HCT116 (cell line): ENCODE measurements at regions not wholly inside any gene's neighbourhood (a gene's known extent, or its start where the extent isn't known, plus 50 kb on each side); places are given as distances from the start of the nearest gene placed in this dataset.
A peak's percentile ranks its signal among the peaks of the same experiment; 100 is the strongest.

ENCODE experiments used
- ATAC-seq: fragments of 200-7000 bp; cut with Tn5 transposase; 2 replicates; pipeline ENCODE4 v1.9.1; 2020; ENCODE audit warnings: mild to moderate bottlenecking, moderate library complexity
- BruUV-seq: library from RNA; stranded (reverse); fragments of 400-500 nt; replicated peaks from 2 replicates; lab custom pipeline; 2021; lab: Mats Ljungman, UMichigan
- CTCF ChIA-PET: fragments of 300-600 bp; sonication (Branson Sonifier 250); formaldehyde crosslinking; loops from one replicate; lab custom pipeline; 2021; ENCODE audit warnings: antibody characterized with exemption; lab: Charles Lee
- POLR2A ChIA-PET: fragments of 300-600, 350-600 bp; sonication (Branson Sonifier 250); formaldehyde crosslinking; loops from one replicate; lab custom pipeline; 2021; ENCODE audit warnings: antibody characterized with exemption; lab: Charles Lee
- RAD21 ChIA-PET, 2 experiments: fragments of 300-600 bp; sonication (Branson Sonifier 250); formaldehyde crosslinking; loops; one replicate each; lab custom pipeline; 2023; ENCODE audit warnings: low total read pairs in 2 of 2; ENCODE audit not compliant: uncharacterized antibody in 2 of 2, unreplicated experiment in 2 of 2, low non-redundant PET in 1 of 2; lab: Charles Lee
- DNase-seq: peaks from one replicate; pipeline ENCODE4 v3.0.0-alpha.2; 2010; ENCODE audit warnings: low read depth, low spot score
- H2AFZ ChIP-seq: fragments of 200-600 bp; shearing (Covaris generic), sonication (generic); 2 replicates; pipeline ENCODE4 v1.6.1; 2017; ENCODE audit warnings: low read depth, mixed run types, mixed read lengths, antibody characterized with exemption, low read length; ENCODE audit not compliant: poor library complexity, severe bottlenecking
- H3K27ac ChIP-seq: 2 replicates; pipeline ENCODE4 v1.5.1; 2012; ENCODE audit warnings: low read depth, low read length
- H3K27me3 ChIP-seq: fragments of 200-600 bp; sonication (generic); 2 replicates; pipeline ENCODE4 v1.6.1; 2016; ENCODE audit warnings: mixed run types, low read length, mixed read lengths; ENCODE audit not compliant: insufficient read depth
- H3K36me3 ChIP-seq, 2 experiments: fragments of 200-500 bp in 1 of 2; fragments of 200-600 bp in 1 of 2; sonication (Bioruptor generic) in 1 of 2; sonication (generic) in 1 of 2; 2 replicates each; pipeline versions ENCODE4 v1.5.1 to v1.6.1; 2014 to 2016; ENCODE audit warnings: low read length in 2 of 2, inconsistent platforms in 1 of 2, mixed read lengths in 1 of 2, mixed run types in 1 of 2; ENCODE audit not compliant: insufficient read depth in 2 of 2, control insufficient read depth in 1 of 2
- H3K4me1 ChIP-seq, 2 experiments: fragments of 200-600 bp in 1 of 2; sonication (generic) in 1 of 2; 2 replicates each; pipeline versions ENCODE4 v1.5.1 to v1.6.1; 2012 to 2017; ENCODE audit warnings: low read length in 2 of 2, inconsistent platforms in 1 of 2, mild to moderate bottlenecking in 1 of 2, mixed read lengths in 1 of 2, mixed run types in 1 of 2, moderate library complexity in 1 of 2; ENCODE audit not compliant: insufficient read depth in 2 of 2, control insufficient read depth in 1 of 2
- H3K4me2 ChIP-seq: fragments of 200-600 bp; sonication (generic); 2 replicates; pipeline ENCODE4 v1.6.1; 2017; ENCODE audit warnings: mixed run types, low read length, mixed read lengths
- H3K4me3 ChIP-seq, 2 experiments: fragments of 200-600 bp in 1 of 2; sonication (generic) in 1 of 2; replicated peaks in 1 of 2; 2 replicates each; pipeline ENCODE4 v1.5.1; 2011 to 2016; ENCODE audit warnings: low read length in 2 of 2, control low read depth in 1 of 2, low read depth in 1 of 2, mild to moderate bottlenecking in 1 of 2, mixed read lengths in 1 of 2, mixed run types in 1 of 2
- H3K79me2 ChIP-seq: fragments of 200-600 bp; sonication (generic); 2 replicates; pipeline ENCODE4 v1.6.1; 2017; ENCODE audit warnings: mild to moderate bottlenecking, mixed run types, low read length, moderate library complexity, mixed read lengths; ENCODE audit not compliant: insufficient read depth
- H3K9ac ChIP-seq: fragments of 200-600 bp; sonication (generic); 2 replicates; pipeline ENCODE4 v1.6.1; 2016; ENCODE audit warnings: low read length, mixed read lengths
- H3K9me2 ChIP-seq: fragments of 200-600 bp; sonication (generic), shearing (Covaris generic); 2 replicates; pipeline ENCODE4 v1.6.1; 2017; ENCODE audit warnings: mixed run types, mild to moderate bottlenecking, moderate library complexity; ENCODE audit not compliant: insufficient read depth
- H3K9me3 ChIP-seq, 2 experiments: fragments of 200-500 bp in 1 of 2; fragments of 200-600 bp in 1 of 2; sonication (Bioruptor generic) in 1 of 2; sonication (generic) in 1 of 2; 2 replicates each; pipeline ENCODE4 v1.6.1; 2014 to 2017; ENCODE audit warnings: low read length in 2 of 2, mixed read lengths in 2 of 2, inconsistent platforms in 1 of 2, low read depth in 1 of 2, mild to moderate bottlenecking in 1 of 2, mixed run types in 1 of 2, moderate library complexity in 1 of 2; ENCODE audit not compliant: control insufficient read depth in 1 of 2, insufficient read depth in 1 of 2
- H4K20me1 ChIP-seq: fragments of 200-600 bp; sonication (generic), shearing (Covaris generic); 2 replicates; pipeline ENCODE4 v1.6.1; 2017; ENCODE audit warnings: mixed run types, mild to moderate bottlenecking, moderate library complexity; ENCODE audit not compliant: insufficient read depth
- CBX3 ChIP-seq: IDR thresholded peaks from 2 replicates; pipeline ENCODE4 v1.6.1; 2012; ENCODE audit warnings: low read depth
- CEBPB ChIP-seq: IDR thresholded peaks from 2 replicates; pipeline ENCODE4 v1.6.1; 2012; ENCODE audit warnings: low read depth
- EGR1 ChIP-seq: IDR thresholded peaks from 2 replicates; pipeline ENCODE4 v1.6.1; 2012; ENCODE audit warnings: low read depth
- EZH2 ChIP-seq: fragments of 200-600 bp; sonication (generic); IDR thresholded peaks from 2 replicates; pipeline ENCODE4 v1.6.1; 2017; ENCODE audit warnings: antibody characterized with exemption, mixed run types
- EZH2phosphoT487 ChIP-seq: fragments of 200-600 bp; IDR thresholded peaks from 2 replicates; pipeline ENCODE4 v1.6.1; 2018; ENCODE audit warnings: antibody characterized with exemption, borderline replicate concordance
- POLR2A ChIP-seq: IDR thresholded peaks from 2 replicates; pipeline ENCODE4 v1.7.0; 2011; ENCODE audit warnings: borderline replicate concordance; ENCODE audit not compliant: insufficient read depth, insufficient read length; ENCODE audit errors: extremely low read depth
- RAD21 ChIP-seq: IDR thresholded peaks from 2 replicates; pipeline ENCODE4 v1.6.1; 2012; ENCODE audit warnings: low read depth, mild to moderate bottlenecking
- SIN3A ChIP-seq: IDR thresholded peaks from 2 replicates; pipeline ENCODE4 v1.6.1; 2012; ENCODE audit warnings: low read depth
- SP1 ChIP-seq: IDR thresholded peaks from 2 replicates; pipeline ENCODE4 v1.6.1; 2012; ENCODE audit warnings: low read depth
- SRF ChIP-seq: IDR thresholded peaks from 2 replicates; pipeline ENCODE4 v1.6.1; 2012; ENCODE audit warnings: low read depth
- YY1 ChIP-seq: IDR thresholded peaks from 2 replicates; pipeline ENCODE4 v1.6.1; 2011; ENCODE audit warnings: low read length, low read depth, moderate library complexity, mild to moderate bottlenecking; ENCODE audit not compliant: insufficient replicate concordance; ENCODE audit errors: extremely low read depth
- ZFX ChIP-seq: fragments of 450-650 bp; IDR thresholded peaks from 2 replicates; pipeline ENCODE4 v1.6.1; 2017
- intact Hi-C: fragments of 100-400 bp; cut with micrococcal nuclease; formaldehyde crosslinking; loops from 2 replicates; pipeline ENCODE4 v1.10.0; 2022
- TF ChIP-seq, protein P1 (sequence below): IDR thresholded peaks from 2 replicates; pipeline ENCODE4 v1.6.1; 2012
- TF ChIP-seq, protein P2 (sequence below): IDR thresholded peaks from 2 replicates; pipeline ENCODE4 v1.6.1; 2012
- TF ChIP-seq, protein P3 (sequence below): IDR thresholded peaks from 2 replicates; pipeline ENCODE4 v1.6.1; 2011; ENCODE audit warnings: mild to moderate bottlenecking, low read length, moderate library complexity; ENCODE audit not compliant: insufficient replicate concordance; ENCODE audit errors: extremely low read depth
- TF ChIP-seq, protein P4 (sequence below), 3 experiments: fragments of 200-600 bp in 1 of 3; sonication (generic) in 1 of 3; IDR thresholded peaks in 2 of 3; conservative IDR thresholded peaks in 1 of 3; 2 replicates each; pipeline ENCODE4 v1.5.1; 2012 to 2017; ENCODE audit warnings: low read depth in 2 of 3, low read length in 2 of 3, antibody characterized with exemption in 1 of 3, borderline replicate concordance in 1 of 3, control low read depth in 1 of 3, mild to moderate bottlenecking in 1 of 3, mixed read lengths in 1 of 3, mixed run types in 1 of 3, moderate library complexity in 1 of 3; ENCODE audit not compliant: insufficient read depth in 1 of 3

DNA sequence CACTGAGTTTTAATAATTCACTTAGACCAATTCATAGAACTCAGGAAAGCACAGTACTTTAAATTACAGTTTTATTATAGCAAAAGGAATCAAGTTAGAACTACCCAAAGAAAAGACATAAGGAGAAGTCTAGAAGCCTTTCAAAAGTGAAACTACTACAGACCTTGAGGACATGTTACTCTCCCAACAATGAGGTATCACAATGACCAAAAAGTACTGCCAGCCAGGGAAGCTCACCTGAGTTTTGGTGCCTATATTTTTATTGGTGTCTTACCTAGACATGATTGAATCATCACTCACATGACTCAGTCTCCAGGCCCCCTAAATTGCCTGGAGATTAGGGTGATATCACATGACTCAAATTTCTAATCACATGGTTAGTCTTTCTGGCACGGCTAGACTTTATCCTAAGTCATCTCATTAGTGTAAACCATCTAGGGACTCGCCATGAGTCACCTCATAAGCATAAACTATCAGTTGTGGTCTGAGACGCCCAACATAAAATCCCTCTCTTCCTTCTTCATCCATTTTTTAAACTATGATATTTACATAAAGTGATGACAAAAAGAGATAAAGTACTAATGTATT, 372.3 kb downstream of the TMA16 start:
- Histone ChIP-seq H3K9ac (no peak overlapping the region), H3K27ac (no peak overlapping the region), H3K36me3 (no peaks in the 10 kb centered on the region), H3K4me1 (no peaks in the 10 kb centered on the region), H3K27me3 (no peaks in the 10 kb centered on the region), H2AFZ (peak overlapping the region; percentile 77)
- RAD21 ChIA-PET, result no interaction called here
- ATAC-seq, result no peak
- BruUV-seq, result no TSS peak
- CTCF ChIA-PET, result no interaction called here
- intact Hi-C loops, result no loop called here
- TF ChIP-seq RAD21, result no peak
- no peak for TF ChIP-seq SRF
- no peak for TF ChIP-seq EZH2phosphoT487
- TF ChIP-seq ZFX, result no peak
- TF ChIP-seq CBX3, result no peak
- TF ChIP-seq SIN3A, result no peak
- TF ChIP-seq, protein P1, sequence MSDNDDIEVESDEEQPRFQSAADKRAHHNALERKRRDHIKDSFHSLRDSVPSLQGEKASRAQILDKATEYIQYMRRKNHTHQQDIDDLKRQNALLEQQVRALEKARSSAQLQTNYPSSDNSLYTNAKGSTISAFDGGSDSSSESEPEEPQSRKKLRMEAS, result no peak
- TF ChIP-seq POLR2A, result no peak
- TF ChIP-seq, protein P2, sequence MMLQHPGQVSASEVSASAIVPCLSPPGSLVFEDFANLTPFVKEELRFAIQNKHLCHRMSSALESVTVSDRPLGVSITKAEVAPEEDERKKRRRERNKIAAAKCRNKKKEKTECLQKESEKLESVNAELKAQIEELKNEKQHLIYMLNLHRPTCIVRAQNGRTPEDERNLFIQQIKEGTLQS, result no peak
- no peak for TF ChIP-seq CEBPB
- TF ChIP-seq EZH2, result no peak
- TF ChIP-seq, protein P3, sequence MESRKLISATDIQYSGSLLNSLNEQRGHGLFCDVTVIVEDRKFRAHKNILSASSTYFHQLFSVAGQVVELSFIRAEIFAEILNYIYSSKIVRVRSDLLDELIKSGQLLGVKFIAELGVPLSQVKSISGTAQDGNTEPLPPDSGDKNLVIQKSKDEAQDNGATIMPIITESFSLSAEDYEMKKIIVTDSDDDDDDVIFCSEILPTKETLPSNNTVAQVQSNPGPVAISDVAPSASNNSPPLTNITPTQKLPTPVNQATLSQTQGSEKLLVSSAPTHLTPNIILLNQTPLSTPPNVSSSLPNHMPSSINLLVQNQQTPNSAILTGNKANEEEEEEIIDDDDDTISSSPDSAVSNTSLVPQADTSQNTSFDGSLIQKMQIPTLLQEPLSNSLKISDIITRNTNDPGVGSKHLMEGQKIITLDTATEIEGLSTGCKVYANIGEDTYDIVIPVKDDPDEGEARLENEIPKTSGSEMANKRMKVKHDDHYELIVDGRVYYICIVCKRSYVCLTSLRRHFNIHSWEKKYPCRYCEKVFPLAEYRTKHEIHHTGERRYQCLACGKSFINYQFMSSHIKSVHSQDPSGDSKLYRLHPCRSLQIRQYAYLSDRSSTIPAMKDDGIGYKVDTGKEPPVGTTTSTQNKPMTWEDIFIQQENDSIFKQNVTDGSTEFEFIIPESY, result no peak
- TF ChIP-seq, protein P4, sequence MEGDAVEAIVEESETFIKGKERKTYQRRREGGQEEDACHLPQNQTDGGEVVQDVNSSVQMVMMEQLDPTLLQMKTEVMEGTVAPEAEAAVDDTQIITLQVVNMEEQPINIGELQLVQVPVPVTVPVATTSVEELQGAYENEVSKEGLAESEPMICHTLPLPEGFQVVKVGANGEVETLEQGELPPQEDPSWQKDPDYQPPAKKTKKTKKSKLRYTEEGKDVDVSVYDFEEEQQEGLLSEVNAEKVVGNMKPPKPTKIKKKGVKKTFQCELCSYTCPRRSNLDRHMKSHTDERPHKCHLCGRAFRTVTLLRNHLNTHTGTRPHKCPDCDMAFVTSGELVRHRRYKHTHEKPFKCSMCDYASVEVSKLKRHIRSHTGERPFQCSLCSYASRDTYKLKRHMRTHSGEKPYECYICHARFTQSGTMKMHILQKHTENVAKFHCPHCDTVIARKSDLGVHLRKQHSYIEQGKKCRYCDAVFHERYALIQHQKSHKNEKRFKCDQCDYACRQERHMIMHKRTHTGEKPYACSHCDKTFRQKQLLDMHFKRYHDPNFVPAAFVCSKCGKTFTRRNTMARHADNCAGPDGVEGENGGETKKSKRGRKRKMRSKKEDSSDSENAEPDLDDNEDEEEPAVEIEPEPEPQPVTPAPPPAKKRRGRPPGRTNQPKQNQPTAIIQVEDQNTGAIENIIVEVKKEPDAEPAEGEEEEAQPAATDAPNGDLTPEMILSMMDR (IDR thresholded peaks at IDR 0.05 in 2 of 3, conservative IDR thresholded peaks at IDR 0.05 in 1 of 3; ENCODE audit: borderline replicate concordance in 1 of 3, insufficient read depth in 1 of 3, low read depth in 2 of 3, low read length in 2 of 3), result no peak
- TF ChIP-seq EGR1, result no peak
- no peak for TF ChIP-seq YY1
- TF ChIP-seq SP1, result no peak
- TF ChIP-seq, all 23 proteins: peak for 0
- no peaks in the 10 kb centered on the region for H3K79me2 ChIP-seq
- H3K9me2 ChIP-seq, result no peaks in the 10 kb centered on the region; the same call in 1 of the 2 replicates
- DNase-seq, result no peak
- no peak overlapping the region for H3K4me3 ChIP-seq
- H4K20me1 ChIP-seq, result no peaks in the 10 kb centered on the region
- H3K9me3 ChIP-seq, result no peaks in the 10 kb centered on the region
- H3K4me2 ChIP-seq, result 0 out of 2 replicates have a peak overlapping the region, but pooled peaks have one; percentile 2
- POLR2A ChIA-PET, result no interaction called here
